PFSK-1 (cell line): ENCODE measurements at regions not wholly inside any gene's neighbourhood (a gene's known extent, or its start where the extent isn't known, plus 50 kb on each side); places are given as distances from the start of the nearest gene placed in this dataset.

ENCODE experiments used
- POLR2AphosphoS5 ChIP-seq: IDR thresholded peaks from 2 replicates; pipeline ENCODE4 v1.6.1; 2012; ENCODE audit warnings: low read depth, mild to moderate bottlenecking, control low read depth, low read length, moderate library complexity
- REST ChIP-seq, 2 experiments: IDR thresholded peaks; 2 replicates each; pipeline versions ENCODE4 v1.6.1 to v1.8.0; 2011 to 2012; ENCODE audit warnings: low read depth in 2 of 2, low read length in 2 of 2, control low read depth in 1 of 2, inconsistent platforms in 1 of 2, mild to moderate bottlenecking in 1 of 2, moderate library complexity in 1 of 2; ENCODE audit not compliant: insufficient read depth in 1 of 2
- SIN3A ChIP-seq: IDR thresholded peaks from 2 replicates; pipeline ENCODE4 v1.6.1; 2012; ENCODE audit warnings: mild to moderate bottlenecking, low read length, moderate library complexity, borderline replicate concordance; ENCODE audit not compliant: insufficient read depth
- TAF1 ChIP-seq: IDR thresholded peaks from 2 replicates; pipeline ENCODE4 v1.6.1; 2012; ENCODE audit warnings: low read length, control low read depth, borderline replicate concordance; ENCODE audit not compliant: insufficient read depth

GRCh38 chr2:183284606-183285005 lies 160.4 kb downstream of the NUP35 start:
- no peak for TF ChIP-seq TAF1
- no peak for TF ChIP-seq REST (IDR thresholded peaks at IDR 0.05; ENCODE audit: insufficient read depth in 1 of 2, low read depth in 2 of 2, low read length in 2 of 2)
- TF ChIP-seq SIN3A: no peak
- no peak for TF ChIP-seq POLR2AphosphoS5
